Peyer's patch (tissue), 4 donors: ENCODE measurements at regions not wholly inside any gene's neighbourhood (a gene's known extent, or its start where the extent isn't known, plus 50 kb on each side); places are given as distances from the start of the nearest gene placed in this dataset.

Experiments used
- CTCF ChIP-seq, 6 experiments: fragments of 450-650 bp in 4 of 6; fragments of 200-600 bp in 2 of 6; sonication (generic) in 1 of 6; IDR thresholded peaks; one replicate each; pipeline ENCODE4 v1.5.1; 2017 to 2019; ENCODE audit warnings: antibody characterized with exemption in 6 of 6, mild to moderate bottlenecking in 3 of 6, moderate library complexity in 1 of 6
- POLR2A ChIP-seq, 2 donors: fragments of 450-650 bp; IDR thresholded peaks; one replicate each; pipeline ENCODE4 v1.5.1; 2017; ENCODE audit warnings: antibody characterized with exemption in 2 of 2, mild to moderate bottlenecking in 2 of 2, moderate library complexity in 2 of 2

- no peak for TF ChIP-seq CTCF (IDR thresholded peaks at IDR 0.05)
- TF ChIP-seq POLR2A (IDR thresholded peaks at IDR 0.05) = no peak
Measured at GRCh38 chr1:4495809-4496208, 158.6 kb upstream of the AJAP1 start.
